NCI-H82 (cell line): ENCODE measurements at regions not wholly inside any gene's neighbourhood (a gene's known extent, or its start where the extent isn't known, plus 50 kb on each side); places are given as distances from the start of the nearest gene placed in this dataset.

Experiments used
- DNase-seq: peaks from one replicate; lab custom pipeline; 2025; lab: John Stamatoyannopoulos, UW

GRCh38 chr14:101370593-101371569 is 190.4 kb upstream of the DIO3 start:
- no peak for DNase-seq

- no peak for DNase-seq
Measured at GRCh38 chr14:101371799-101372793, 189.2 kb upstream of the DIO3 start.

- DNase-seq: no peak
Measured at GRCh38 chr14:101372894-101373620, 188.2 kb upstream of the DIO3 start.

- no peak for DNase-seq
Measured at GRCh38 chr14:101373690-101374295, 187.5 kb upstream of the DIO3 start.

GRCh38 chr14:101374373-101375338 is 186.6 kb upstream of the DIO3 start:
- no peak for DNase-seq

- no peak for DNase-seq
Measured at GRCh38 chr14:101377069-101377468, 184.2 kb upstream of the DIO3 start.

- no peak for DNase-seq
Measured at GRCh38 chr14:101379842-101380241, 181.5 kb upstream of the DIO3 start.

GRCh38 chr14:101380512-101380911 is 180.8 kb upstream of the DIO3 start:
- no peak for DNase-seq

- no peak for DNase-seq
Measured at GRCh38 chr14:101380940-101381339, 180.4 kb upstream of the DIO3 start.

- DNase-seq: no peak
Measured at GRCh38 chr14:101383737-101384338, 177.5 kb upstream of the DIO3 start.

- DNase-seq: no peak
Measured at GRCh38 chr14:101394374-101394773, 166.9 kb upstream of the DIO3 start.

- DNase-seq: no peak
Measured at GRCh38 chr14:101395779-101396178, 165.5 kb upstream of the DIO3 start.

- no peak for DNase-seq
Measured at GRCh38 chr14:101397206-101397605, 164.1 kb upstream of the DIO3 start.

GRCh38 chr14:101398011-101398410 is 163.3 kb upstream of the DIO3 start:
- DNase-seq: no peak

GRCh38 chr14:101399737-101400517 is 161.4 kb upstream of the DIO3 start:
- no peak for DNase-seq

- DNase-seq: no peak
Measured at GRCh38 chr14:101400830-101401229, 160.5 kb upstream of the DIO3 start.

- DNase-seq: no peak
Measured at GRCh38 chr14:101402936-101403660, 158.2 kb upstream of the DIO3 start.

GRCh38 chr14:101404426-101405170 is 156.7 kb upstream of the DIO3 start:
- DNase-seq: no peak
